ENCODE measurements at regions not wholly inside any gene's neighbourhood (a gene's known extent, or its start where the extent isn't known, plus 50 kb on each side); places are given as distances from the start of the nearest gene placed in this dataset.
"Not testable (repeated sequence)": the region's sequence is repeated elsewhere in the genome, so short reads cannot be mapped to it uniquely, and the experiment has no call there.

DNA sequence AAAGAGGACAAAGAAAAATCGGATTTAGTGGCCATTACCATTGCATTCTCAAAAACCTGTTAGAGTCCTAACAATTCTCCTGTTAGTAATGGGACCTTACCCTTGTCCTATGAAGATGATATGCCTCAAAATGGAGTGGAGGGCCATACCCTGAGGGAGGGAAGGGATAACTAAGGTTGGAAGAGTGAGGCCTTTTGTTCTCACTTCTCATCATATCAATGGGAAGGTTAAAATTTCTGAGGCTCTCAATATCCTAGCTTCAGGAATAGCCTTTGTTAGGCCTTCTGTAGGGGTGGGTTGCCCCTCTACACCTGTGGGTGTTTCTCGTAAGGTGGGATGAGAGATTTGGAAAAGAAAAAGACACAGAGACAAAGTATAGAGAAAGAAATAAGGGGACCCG is 109.4 kb upstream of the SGIP1 start:
- not testable (repeated sequence) for DNase-seq (ENCODE audit: low read depth in 4 of 4, low spot score in 3 of 4)

DNA sequence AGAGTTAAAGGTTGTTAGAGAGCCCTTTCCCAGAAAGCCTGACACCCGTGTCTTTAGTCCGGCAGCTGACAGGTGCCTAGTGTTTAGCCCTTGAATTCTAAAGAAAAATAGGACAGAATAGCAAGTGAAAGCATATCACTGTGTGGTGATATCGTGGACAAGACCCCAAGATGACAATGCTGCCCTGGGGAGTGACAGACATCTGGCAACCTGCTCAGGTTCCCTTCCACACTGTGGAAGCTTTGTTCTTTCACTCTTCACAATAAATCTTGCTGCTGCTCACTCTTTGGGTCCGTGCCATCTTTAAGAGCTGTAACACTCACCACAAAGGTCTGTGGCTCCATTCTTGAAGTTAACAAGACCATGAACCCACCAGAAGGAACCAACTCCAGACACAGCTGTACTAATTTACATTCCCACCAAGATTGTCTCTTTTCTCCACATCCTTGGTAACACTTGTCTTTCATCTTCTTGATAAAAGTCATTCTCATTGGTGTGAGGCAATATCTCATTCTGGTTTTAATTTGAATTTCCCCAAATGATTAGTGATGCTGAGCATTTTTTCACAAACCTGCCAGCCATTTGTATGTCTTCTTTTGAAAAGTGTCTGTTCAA is 107.6 kb upstream of the SGIP1 start:
- DNase-seq (ENCODE audit: low read depth in 4 of 4, low spot score in 3 of 4), result no peak

DNA sequence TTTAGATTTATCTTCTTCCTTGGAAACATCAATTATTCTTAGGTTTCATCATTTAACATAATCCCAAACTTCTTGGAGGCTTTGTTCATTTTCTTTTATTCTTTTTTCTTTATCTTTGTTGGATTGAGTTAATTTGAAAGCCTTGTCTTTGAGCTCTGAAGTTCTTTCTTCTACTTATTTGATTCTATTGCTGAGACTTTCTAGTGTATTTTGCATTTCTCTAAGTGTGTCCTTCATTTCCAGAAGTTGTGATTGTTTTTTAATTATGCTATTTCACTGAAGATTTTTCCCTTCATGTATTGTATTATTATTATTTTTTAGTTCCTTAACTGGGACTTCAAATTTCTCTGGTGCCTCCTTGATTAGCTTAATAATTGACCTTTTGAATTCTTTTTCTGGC is 103.1 kb upstream of the SGIP1 start:
- DNase-seq (ENCODE audit: low read depth in 4 of 4, low spot score in 3 of 4), result not testable (repeated sequence)

DNA sequence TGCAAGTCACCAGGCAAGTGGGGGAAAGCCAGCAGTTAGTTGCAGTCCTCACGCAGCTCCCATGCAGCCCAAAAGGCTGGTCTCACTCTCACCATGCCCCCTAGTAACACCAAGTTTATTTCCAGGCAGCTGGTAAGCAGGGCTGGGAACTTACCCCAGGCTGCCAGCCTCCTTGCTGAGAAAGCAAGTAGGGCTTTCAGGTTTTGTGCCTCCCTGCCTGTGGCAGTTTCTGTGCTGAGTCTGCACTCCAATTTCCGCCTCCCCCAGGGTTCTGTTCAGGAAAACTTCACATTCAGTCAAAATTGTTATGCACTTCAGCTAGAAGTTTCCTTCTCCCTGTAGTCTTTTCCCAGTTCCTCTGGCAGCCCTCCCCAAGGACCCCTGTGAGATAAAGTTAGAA is 102.0 kb upstream of the SGIP1 start:
- no peak for DNase-seq (ENCODE audit: low read depth in 4 of 4, low spot score in 3 of 4)

DNA sequence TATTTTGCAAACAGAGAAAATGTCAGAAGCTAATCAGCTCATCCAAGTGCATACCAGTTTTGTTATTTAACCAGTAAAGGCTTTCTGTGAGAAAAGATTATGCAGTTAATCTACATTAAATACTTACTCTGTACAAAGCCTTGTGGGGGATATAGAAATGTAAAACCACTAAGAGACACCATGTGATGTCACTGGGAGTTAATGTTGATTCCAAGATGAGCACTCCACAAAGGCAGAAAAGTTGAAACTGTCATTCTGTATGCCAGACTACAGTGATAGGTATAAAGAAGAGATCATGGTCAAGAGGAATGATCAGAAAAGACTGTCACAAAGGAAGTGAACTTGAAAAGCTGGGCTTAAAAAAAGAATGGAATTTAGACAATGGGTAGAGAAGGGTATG is 100.3 kb upstream of the SGIP1 start:
- DNase-seq (ENCODE audit: low read depth in 4 of 4, low spot score in 3 of 4), result no peak

DNA sequence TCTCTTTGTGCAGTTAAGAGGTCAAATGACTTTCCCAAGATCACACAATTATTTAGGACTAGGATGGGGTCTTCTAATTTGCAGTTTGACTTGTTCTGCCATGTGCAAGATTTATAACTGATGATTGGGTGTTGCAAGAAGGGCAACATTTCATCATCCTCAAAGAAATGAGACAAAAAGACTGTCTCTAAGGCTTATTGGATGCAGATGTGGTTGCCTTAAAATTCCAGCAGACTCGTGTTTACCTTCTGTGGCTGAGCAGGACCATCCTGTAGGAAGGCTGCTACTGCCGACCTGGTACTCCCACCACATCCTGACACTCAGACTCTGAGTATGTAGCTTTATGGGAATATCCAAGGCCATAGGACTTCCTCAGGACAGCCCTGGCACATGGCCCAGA is 99.9 kb upstream of the SGIP1 start:
- DNase-seq (ENCODE audit: low read depth in 4 of 4, low spot score in 3 of 4), result no peak

DNA sequence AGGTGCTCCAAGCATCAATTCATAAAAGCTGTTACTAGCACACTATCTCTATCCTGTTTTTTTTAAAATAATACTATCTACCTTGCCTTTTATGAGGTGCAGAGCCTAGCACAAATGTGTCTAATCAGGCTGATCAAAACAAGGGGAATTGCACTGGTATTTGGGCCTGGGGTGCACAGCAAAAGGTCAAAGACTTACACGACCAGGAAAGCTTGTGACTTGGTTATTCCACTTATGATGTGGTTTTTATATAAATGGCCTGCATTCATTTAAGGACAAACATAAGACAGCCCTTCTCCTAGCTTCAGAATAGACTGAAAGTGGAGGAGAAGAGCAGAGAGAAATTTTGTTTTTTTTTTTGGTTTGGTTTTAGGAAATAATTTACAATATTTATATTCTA is 98.4 kb upstream of the SGIP1 start:
- DNase-seq (ENCODE audit: low read depth in 4 of 4, low spot score in 3 of 4), result no peak

DNA sequence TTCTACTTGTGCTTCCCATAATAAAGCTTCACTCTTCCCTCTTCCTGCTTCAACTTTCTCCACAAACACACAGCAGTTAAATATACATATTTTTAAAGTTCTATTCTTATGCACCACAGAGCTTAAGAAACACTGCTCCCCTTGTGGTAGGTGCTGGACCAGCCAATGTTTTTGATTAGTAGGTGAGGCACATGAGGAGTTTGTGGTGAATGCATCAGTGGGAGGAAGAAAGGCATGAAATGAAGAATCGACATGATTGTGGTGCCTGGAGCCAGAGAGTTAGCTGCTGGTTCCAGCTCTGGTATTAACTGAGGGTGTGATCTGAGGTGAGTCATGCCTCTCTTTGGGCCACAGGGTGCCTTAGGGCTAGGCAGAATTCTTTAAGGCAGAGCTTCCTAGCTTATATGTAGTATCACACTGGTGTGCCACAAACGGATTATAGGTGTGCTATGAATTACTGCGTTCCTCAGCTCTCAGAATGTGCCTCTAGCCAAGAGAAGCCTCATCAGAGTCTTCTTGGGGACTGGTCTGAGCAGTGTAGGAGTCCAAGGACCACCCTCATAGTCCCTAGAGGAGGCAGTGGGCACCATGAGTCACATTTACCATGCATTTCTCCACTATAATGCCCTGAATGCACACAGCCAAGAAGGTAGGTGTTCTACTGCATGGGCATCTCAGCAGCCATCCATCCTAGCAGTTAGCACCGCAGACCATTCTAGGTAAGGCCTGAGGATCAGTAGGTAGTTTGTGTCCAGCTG is 97.4 kb upstream of the SGIP1 start:
- DNase-seq (ENCODE audit: low read depth in 4 of 4, low spot score in 3 of 4), result no peak

DNA sequence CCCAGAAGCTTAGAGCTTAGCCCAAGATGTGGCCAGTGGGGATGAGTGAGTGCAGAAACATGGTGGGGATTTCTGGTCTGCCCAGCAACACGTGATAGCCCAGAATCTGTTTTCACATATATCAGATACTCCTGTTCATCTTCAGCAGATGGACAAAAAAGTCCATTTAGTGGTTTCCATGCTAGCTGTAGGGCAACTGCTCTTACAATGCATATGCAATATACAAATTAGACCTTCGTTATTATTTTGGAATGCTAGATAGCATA is 96.9 kb upstream of the SGIP1 start:
- no peak for DNase-seq (ENCODE audit: low read depth in 4 of 4, low spot score in 3 of 4)

DNA sequence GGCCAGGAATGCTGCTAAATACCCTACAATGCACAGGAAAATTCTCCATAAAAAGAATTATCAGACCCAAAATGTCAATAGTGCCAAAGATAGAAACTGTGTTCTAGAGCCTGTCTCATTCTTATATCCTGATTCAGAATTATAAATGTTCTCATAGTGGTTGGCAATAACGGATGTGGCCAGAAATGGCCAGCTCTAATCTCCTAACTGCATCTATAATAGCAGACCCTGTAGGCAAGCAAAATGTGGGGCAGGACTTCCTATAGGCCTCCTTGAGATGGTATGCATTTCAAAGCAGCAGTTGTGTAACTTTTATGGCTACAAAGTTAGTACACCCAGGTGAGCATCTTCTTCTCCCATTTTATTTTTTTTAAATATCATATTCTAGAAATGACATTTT is 95.9 kb upstream of the SGIP1 start:
- DNase-seq (ENCODE audit: low read depth in 4 of 4, low spot score in 3 of 4), result no peak

DNA sequence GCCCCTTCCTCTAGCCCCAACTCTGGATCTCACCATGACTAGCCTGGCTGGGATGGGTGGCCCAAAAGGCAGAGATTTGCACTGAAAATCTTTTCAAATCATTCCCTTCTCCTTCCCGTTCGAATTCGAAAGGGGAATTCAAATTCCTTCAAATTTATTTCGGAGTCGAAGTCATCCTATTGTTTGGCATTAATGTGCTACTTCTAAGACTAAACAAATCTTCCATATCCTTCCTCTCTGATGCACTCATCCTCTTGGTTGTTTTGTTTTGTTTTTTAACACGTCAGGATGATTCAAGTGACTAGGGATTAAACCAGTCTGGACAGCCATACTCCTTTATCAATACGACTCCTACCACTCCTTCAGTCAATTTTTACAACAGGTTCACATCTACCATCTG is 95.5 kb upstream of the SGIP1 start:
- no peak for DNase-seq (ENCODE audit: low read depth in 4 of 4, low spot score in 3 of 4)

DNA sequence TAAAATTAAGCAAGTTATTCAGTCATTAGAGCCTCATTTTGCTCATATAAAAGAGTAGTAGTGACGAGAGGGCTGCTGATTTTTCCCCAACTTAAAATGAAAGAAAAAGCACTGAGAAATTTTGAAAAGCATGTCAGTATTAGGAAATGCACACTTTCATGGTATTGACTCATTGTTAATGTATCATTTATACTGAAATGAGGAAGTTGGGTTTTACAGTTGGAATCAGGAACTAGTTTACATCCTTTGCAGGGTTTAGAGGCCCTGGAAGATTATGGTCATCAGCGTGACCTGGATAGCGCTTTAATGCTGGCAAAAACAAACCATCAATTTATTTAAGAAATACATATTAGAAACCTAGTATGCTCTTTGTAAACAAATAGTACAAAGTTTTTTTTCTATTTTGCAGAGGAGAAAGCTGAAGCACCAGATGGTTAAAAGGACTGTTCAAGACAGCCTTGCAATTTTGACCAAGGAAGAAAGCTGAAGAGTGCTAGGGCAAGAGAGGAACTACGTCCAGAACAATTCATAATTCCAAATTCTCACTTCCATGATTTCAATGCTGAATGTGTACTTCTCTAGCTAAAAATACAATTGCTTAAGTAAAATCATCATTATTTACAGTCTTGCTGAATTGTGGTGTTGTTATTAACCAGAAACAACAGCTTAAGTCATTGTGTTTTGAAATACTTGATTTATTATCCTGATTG is 94.8 kb upstream of the SGIP1 start:
- DNase-seq (ENCODE audit: low read depth in 4 of 4, low spot score in 3 of 4), result no peak

DNA sequence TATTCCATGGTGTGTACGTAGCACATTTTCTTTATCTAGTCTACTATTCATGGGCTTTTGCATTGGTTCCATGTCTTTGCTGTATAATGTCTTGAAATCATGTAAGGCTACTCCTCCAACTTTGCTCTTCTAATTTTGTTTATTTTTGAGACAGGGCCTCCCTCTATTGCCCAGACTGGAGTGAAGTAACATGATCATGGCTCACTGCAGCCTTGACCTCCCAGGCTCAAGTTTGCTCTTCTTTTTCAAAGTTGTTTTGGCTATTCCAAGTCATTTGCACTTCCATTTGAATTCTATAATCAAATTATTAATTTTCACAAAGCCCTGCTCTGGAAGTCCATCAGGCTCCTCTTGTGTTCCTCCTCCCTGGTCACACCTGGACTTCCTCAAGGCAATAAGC is 90.2 kb upstream of the SGIP1 start:
- no peak for DNase-seq (ENCODE audit: low read depth in 4 of 4, low spot score in 3 of 4)

DNA sequence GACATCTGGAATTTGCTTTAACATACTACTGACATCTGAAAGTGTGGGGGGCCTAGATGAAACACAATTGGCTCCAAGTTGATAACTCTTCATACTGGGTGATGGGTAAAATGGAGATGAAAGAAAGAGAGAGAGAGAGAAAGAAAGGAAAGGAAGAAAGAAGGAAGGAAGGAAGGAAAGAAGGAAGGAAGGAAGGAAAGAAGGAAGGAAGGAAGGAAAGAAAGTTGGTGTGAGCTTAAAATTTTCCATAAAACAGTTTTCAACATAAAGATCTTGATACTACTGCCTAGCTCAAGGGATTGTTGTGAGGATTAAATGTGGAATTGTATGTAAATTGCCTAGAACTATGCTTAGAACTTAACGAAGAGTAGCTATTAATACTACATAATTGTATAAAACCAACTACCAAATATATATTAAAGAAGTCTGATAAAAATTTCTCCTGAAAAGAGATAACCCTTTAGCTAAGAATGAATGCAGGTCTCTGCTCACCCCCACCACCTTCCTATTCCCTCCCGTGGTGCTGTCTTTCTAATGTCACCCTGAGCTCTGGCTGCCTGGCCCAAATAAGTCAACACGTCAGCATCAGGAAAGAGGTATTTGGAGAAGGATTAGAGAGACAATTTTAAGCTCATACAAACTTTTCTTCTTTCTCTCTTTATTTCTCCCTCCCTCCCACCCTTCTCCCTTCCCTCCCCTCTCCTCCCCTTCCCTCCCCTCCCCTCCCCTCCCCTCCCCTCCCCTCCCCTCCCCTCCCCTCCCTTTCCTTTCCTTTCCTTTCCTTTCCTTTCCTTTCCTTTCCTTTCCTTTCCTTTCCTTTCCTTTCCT is 89.3 kb upstream of the SGIP1 start:
- no peak for DNase-seq (ENCODE audit: low read depth in 4 of 4, low spot score in 3 of 4)

DNA sequence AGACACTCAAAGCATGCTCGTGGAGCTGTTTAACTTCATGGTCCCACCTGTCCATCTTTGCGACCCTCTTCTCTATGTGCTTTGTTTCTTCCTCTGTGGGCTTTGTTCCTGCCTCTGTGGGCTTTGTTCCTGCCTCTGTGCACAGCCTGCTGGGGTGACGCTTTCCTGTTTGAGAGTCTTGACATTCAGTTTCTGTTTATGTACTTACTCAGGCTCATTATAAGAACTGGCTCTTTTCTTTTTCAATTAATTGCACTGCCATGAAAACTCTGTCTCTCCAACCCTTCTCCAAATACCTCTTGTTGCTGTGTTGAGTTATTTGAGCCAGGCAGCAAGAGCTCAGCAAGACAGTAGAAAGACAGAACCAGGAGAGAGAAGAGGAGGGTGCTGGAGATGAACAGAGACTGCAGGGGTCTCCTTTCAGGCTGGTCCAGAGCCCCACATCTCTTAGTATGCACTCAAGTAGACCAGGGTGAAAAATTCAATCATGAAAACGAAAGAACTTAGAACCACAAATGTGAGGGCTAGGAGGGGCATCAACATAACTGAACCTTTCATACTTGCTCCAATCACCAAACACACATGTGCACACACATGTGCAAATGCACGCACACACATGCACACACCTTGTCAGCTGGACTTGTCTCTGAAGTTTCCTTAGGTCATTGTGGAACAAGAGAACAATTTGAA is 88.3 kb upstream of the SGIP1 start:
- no peak for DNase-seq (ENCODE audit: low read depth in 4 of 4, low spot score in 3 of 4)

DNA sequence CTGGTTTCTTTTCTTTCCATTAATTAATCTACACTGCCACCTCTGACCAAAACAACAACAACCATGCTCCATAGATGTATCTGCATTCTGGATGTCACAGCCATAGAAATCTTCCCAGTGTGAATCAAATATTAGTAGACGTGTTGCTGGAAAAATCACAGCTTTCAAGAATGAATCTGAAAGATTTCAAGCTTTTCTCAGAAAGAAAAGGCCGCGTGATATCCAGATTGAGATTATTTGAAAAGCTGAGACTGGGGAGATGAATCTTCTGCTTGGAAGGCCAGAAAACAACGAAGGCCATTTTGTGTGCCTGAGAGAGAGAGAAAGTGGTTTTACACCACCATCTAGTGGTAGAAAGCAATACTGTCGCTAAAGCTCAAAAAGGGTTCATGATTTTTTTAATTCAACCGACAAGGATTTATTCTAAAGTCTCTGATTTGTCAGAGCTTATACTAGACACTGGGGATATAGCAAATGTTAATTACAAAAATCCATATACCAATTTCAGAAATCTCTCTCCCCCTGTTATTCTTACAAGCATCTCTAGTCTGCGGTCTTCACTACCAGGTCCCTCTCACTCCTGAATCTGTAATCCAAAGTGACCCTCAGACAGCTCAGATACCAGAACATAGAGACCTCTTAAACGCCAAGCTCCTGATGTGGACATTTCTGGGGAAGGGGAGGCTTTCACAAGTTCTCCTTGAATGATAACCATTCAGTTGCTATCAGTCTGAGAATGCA is 87.5 kb upstream of the SGIP1 start:
- peak; percentile 46 to 61 (median 54) for DNase-seq (ENCODE audit: low read depth in 4 of 4, low spot score in 3 of 4)

DNA sequence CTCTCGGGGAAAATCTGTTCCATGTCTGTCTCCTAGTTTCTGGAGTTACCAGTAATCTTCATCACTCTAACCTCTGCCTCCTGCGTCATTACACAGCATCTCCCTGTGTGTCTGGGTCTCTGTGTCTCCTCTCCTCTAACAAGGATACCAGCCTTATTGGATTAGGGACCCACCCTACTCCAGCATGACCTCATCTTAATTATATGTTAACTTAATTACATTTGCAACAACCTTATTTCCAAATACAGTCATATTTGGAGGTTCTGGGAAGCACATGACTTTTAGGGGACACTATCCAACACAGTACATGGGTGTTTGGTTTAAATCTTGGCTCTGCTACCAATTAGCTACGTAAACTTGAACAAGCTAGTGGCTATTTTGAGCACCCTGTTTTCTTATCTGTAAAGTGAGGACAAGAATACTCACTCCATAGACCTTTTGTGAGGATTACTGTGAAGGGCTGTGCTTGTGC is 83.9 kb upstream of the SGIP1 start:
- no peak for DNase-seq (ENCODE audit: low read depth in 4 of 4, low spot score in 3 of 4)

DNA sequence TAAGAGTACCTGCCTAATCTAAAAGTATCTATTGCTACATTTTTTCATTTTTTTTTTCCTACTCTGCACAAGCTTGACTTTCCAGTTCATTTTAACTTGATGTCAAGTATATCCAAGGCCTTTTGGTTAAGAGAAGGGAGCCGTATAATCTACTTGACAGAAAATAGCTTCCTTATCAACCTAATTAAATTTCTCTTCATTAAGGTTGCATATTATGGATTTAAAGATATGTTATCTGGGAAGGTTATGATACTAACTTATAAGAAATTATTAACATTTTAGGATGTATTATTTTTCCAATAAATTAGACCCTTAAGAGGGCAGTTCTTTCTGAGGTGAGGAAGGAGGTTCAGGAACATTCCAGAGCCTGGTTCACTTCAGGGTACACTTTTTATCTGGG is 83.1 kb upstream of the SGIP1 start:
- DNase-seq (ENCODE audit: low read depth in 4 of 4, low spot score in 3 of 4), result no peak

DNA sequence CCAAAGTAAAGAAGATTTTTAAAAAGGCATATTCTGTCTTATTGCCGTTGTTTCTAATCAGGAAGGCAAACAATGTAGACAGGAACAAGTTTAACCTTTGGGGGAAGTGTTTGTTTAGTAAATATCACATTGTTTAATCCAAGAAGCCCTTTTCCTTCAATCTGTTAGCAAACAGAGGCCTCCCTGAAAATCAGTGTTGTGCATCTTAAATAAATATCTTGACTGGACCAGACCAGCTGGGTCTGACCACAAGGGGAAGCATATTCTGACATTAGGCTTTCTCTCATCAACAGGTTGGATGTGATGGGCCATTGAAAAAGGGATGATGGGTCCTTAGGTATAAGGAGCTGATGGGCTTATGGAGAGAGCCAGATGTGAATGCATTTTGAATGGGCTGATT is 81.8 kb upstream of the SGIP1 start:
- DNase-seq (ENCODE audit: low read depth in 4 of 4, low spot score in 3 of 4), result no peak

DNA sequence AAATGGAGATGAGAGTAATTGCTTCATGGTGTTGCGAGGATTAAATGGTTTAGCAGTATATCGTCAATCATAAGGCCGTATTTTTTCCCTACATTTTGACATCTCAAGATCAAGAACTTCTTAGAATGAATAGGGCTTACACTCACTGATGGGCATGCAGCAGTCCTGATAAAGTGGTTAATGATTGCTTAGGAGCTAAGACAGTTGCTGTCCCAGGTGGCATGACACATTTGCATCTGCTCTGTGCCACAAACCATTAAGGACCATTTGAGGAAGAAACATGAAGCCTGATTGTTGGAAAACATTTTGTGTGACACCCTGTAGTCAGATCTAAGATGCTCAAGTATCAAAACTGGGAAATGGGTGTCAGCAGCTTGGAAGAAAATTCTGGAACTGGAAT is 81.0 kb upstream of the SGIP1 start:
- DNase-seq (ENCODE audit: low read depth in 4 of 4, low spot score in 3 of 4), result no peak
